ENCODE measurements at regions not wholly inside any gene's neighbourhood (a gene's known extent, or its start where the extent isn't known, plus 50 kb on each side); places are given as distances from the start of the nearest gene placed in this dataset.
"Not testable (repeated sequence)": the region's sequence is repeated elsewhere in the genome, so short reads cannot be mapped to it uniquely, and the experiment has no call there.

GRCh38 chr6:163741342-163741741, 326.8 kb downstream of the QKI start:
- Histone ChIP-seq H3K9me3 (replicated peaks) (peaks cover 6% of the 10 kb centered on the region; the same call in 1 of the 2 replicates), H3K36me3 (no peaks in the 10 kb centered on the region), H3K4me1 (peaks cover 33% of the 10 kb centered on the region), H3K4me3 (no peak overlapping the region), H3K27me3 (no peaks in the 10 kb centered on the region), H3K27ac (no peak overlapping the region; the same call in 1 of the 2 replicates)
- DNase-seq: no peak

- DNase-seq: no peak
- peaks cover 25% of the 10 kb centered on the region for H3K4me1 ChIP-seq
- H3K9me3 ChIP-seq (replicated peaks): peaks cover 6% of the 10 kb centered on the region; the same call in 1 of the 2 replicates
- H3K27ac ChIP-seq: no peak overlapping the region
- H3K27me3 ChIP-seq: no peaks in the 10 kb centered on the region
- H3K4me3 ChIP-seq: no peak overlapping the region
- no peaks in the 10 kb centered on the region for H3K36me3 ChIP-seq
These were observed 325.4 kb downstream of the QKI start for GRCh38 chr6:163739966-163740365.

DNA sequence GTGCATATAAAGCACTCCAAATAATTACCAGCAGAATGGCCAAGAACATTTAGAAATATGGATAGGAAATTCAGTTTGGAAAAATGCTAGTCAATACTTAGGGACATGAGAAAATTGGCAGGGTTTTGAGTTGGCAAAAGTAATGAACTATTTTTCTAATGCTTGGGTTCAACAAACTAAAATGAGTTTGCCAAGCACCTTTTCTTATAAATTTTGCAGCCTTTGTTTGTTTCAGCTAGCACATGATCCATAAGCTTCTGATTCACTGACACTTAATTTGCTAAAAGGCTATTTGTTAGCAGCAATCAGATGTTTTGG, 324.8 kb downstream of the QKI start:
- Histone ChIP-seq H3K27ac (no peak overlapping the region), H3K4me3 (no peak overlapping the region), H3K4me1 (peaks cover 19% of the 10 kb centered on the region), H3K27me3 (no peaks in the 10 kb centered on the region), H3K9me3 (replicated peaks) (peaks cover 6% of the 10 kb centered on the region; the same call in 1 of the 2 replicates), H3K36me3 (no peaks in the 10 kb centered on the region)
- DNase-seq: no peak

- no peak for DNase-seq
- Histone ChIP-seq H3K27me3 (no peaks in the 10 kb centered on the region), H3K36me3 (no peaks in the 10 kb centered on the region), H3K9me3 (replicated peaks) (peaks cover 6% of the 10 kb centered on the region; the same call in 1 of the 2 replicates), H3K4me1 (peaks cover 17% of the 10 kb centered on the region), H3K27ac (no peak overlapping the region), H3K4me3 (no peak overlapping the region)
These were observed 324.3 kb downstream of the QKI start for GRCh38 chr6:163738725-163739407.

DNA sequence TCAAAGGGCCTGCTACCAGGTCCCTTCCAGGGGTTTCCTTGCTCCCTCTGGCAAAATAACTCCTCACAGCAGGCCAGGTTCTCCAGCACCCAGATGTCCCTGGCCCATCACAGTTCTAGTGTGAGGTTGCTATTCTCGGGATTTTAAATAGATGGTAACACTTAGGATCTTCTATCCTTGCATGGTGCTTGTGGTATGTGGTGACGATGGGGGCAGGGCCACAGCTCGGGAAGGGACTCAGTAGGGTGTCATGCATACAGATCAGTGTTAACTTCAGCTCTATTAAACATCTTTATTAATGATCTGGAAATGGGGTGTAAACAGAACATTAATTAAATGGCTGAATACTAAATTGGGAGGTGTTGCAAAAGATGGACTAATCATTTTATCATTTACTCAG, 323.8 kb downstream of the QKI start:
- H3K27ac ChIP-seq: no peak overlapping the region
- H3K9me3 ChIP-seq (replicated peaks): peaks cover 6% of the 10 kb centered on the region; the same call in 1 of the 2 replicates
- no peak overlapping the region for H3K4me3 ChIP-seq
- peaks cover 17% of the 10 kb centered on the region for H3K4me1 ChIP-seq
- H3K36me3 ChIP-seq: no peaks in the 10 kb centered on the region
- no peak for DNase-seq
- no peaks in the 10 kb centered on the region for H3K27me3 ChIP-seq

DNA sequence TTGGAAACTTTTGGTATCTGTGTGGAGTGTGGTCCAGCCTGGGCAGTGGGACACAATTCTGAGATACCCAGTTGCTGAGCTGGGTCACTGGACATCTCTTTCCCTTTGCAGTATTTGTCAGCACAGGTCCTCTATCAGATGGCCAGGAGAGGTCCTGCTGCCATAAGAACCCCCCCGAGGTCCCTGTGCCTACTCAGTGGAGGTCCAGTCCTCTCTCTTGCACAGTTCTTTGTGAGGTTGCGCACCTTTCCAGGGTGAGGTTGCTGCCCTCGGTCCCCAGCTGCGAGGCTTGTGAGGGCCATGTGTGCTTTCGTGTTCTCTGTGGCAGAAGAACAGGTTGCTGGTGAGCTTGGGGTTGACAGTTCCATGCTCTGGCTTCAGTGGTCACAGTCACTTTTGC, 320.6 kb downstream of the QKI start:
- peaks cover 6% of the 10 kb centered on the region; the same call in 1 of the 2 replicates for H3K9me3 ChIP-seq (replicated peaks)
- H3K36me3 ChIP-seq: no peaks in the 10 kb centered on the region

DNA sequence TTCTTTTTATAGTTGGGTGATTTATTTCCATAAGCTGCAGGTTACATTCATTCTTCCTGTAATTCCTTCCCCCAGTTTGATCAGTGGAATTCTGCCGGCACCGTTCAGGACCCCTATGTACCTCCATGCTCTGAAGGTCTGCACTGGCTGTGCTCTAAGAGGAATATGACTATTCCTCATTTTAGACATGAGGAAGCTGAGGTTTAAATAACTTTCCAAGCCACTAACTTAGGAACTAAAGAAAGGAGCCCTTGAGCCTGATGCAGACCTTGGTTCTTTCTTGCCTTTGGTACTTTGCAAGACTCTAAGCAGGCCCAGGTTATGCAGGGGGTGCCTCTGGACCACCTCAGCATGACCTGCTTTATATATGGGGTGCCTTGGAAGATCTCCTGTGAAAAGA, 318.5 kb downstream of the QKI start:
- no peak overlapping the region for H3K27ac ChIP-seq
- H3K4me3 ChIP-seq: no peak overlapping the region

More for the DNA sequence above, 320.6 kb downstream of the QKI start:
- no peaks in the 10 kb centered on the region for H3K27me3 ChIP-seq
- DNase-seq: no peak
- H3K4me1 ChIP-seq: no peaks in the 10 kb centered on the region; the same call in 1 of the 2 replicates
- no peak overlapping the region for H3K4me3 ChIP-seq
- H3K27ac ChIP-seq: no peak overlapping the region

GRCh38 chr6:163732479-163732878, 318.0 kb downstream of the QKI start:
- Histone ChIP-seq H3K27me3 (no peaks in the 10 kb centered on the region), H3K4me3 (no peak overlapping the region), H3K9me3 (replicated peaks) (no peaks in the 10 kb centered on the region), H3K36me3 (no peaks in the 10 kb centered on the region), H3K27ac (no peak overlapping the region), H3K4me1 (no peaks in the 10 kb centered on the region; the same call in 1 of the 2 replicates)
- DNase-seq: no peak

More for the DNA sequence above, 318.5 kb downstream of the QKI start:
- no peaks in the 10 kb centered on the region for H3K36me3 ChIP-seq
- H3K4me1 ChIP-seq: no peaks in the 10 kb centered on the region; the same call in 1 of the 2 replicates
- DNase-seq: no peak
- H3K9me3 ChIP-seq (replicated peaks): no peaks in the 10 kb centered on the region
- no peaks in the 10 kb centered on the region for H3K27me3 ChIP-seq

GRCh38 chr6:163732014-163732351, 317.5 kb downstream of the QKI start:
- H3K9me3 ChIP-seq (replicated peaks); H3K36me3 ChIP-seq; DNase-seq; H3K4me3 ChIP-seq; H3K27me3 ChIP-seq; H3K4me1 ChIP-seq; H3K27ac ChIP-seq: not testable (repeated sequence)

DNA sequence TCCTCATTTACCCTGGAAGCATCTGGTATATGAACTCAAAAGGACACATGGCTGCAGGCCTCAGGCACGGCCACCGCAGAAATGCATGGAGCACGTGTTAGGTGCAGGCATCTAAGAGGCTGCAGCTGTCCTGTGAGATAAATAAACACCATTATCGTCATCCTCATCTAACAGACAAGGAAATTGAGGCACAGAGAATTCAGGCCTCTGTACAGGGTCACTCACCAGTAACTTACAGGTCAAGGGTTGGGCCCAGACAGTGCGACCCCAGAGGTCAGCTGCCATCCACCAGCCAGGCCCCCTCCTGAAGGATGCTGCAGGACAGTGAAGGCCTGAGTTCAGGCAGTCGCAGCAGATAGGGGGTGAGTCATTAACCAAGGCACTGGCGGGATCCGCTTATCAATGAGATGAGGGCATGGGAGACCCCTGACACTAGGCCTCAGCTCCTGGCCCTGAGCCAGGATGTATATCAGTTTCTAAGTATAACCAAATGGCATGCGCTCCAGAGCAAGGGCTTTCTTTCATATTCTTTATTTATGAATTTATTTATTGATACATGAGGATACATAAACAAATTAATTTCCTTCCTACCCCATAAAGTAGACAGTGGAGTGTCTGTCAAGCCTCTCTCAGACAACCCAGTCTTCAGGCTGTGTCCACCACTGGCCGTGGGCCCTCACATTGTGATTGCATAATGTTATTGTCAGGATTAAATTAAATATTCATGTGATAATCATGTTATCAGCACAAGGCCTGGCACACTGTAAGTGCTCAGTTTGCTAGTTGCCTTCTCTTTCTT, 316.9 kb downstream of the QKI start:
- DNase-seq: no peak
- H3K9me3 ChIP-seq (replicated peaks): no peaks in the 10 kb centered on the region
- no peak overlapping the region for H3K4me3 ChIP-seq
- no peaks in the 10 kb centered on the region for H3K27me3 ChIP-seq
- no peaks in the 10 kb centered on the region; the same call in 1 of the 2 replicates for H3K4me1 ChIP-seq
- H3K36me3 ChIP-seq: no peaks in the 10 kb centered on the region
- no peak overlapping the region for H3K27ac ChIP-seq

GRCh38 chr6:163730246-163731210, 316.0 kb downstream of the QKI start:
- no peak overlapping the region for H3K4me3 ChIP-seq
- H3K27me3 ChIP-seq: no peaks in the 10 kb centered on the region
- no peaks in the 10 kb centered on the region for H3K9me3 ChIP-seq (replicated peaks)
- no peak overlapping the region for H3K27ac ChIP-seq
- H3K36me3 ChIP-seq: no peaks in the 10 kb centered on the region
- no peaks in the 10 kb centered on the region; the same call in 1 of the 2 replicates for H3K4me1 ChIP-seq
- no peak for DNase-seq

- Histone ChIP-seq H3K36me3 (no peaks in the 10 kb centered on the region), H3K27ac (no peak overlapping the region), H3K4me3 (no peak overlapping the region), H3K9me3 (replicated peaks) (no peaks in the 10 kb centered on the region), H3K27me3 (no peaks in the 10 kb centered on the region), H3K4me1 (no peaks in the 10 kb centered on the region; the same call in 1 of the 2 replicates)
- no peak for DNase-seq
These were observed 314.8 kb downstream of the QKI start for GRCh38 chr6:163729127-163729872.

GRCh38 chr6:163728442-163729126, 314.1 kb downstream of the QKI start:
- H3K4me1 ChIP-seq: no peaks in the 10 kb centered on the region; the same call in 1 of the 2 replicates
- H3K9me3 ChIP-seq (replicated peaks): no peaks in the 10 kb centered on the region
- H3K4me3 ChIP-seq: no peak overlapping the region
- H3K27me3 ChIP-seq: no peaks in the 10 kb centered on the region
- no peak for DNase-seq
- no peaks in the 10 kb centered on the region for H3K36me3 ChIP-seq
- H3K27ac ChIP-seq: no peak overlapping the region
